Colon (tissue), 2 donors: ENCODE measurements at regions not wholly inside any gene's neighbourhood (a gene's known extent, or its start where the extent isn't known, plus 50 kb on each side); places are given as distances from the start of the nearest gene placed in this dataset.
A peak's percentile ranks its signal among the peaks of the same experiment; 100 is the strongest.

ENCODE experiments used
- FAIRE-seq: peaks from 2 replicates; lab custom pipeline; 2012; peaks lifted over from hg19 to GRCh38; lab: Jason Lieb, UNC
- donor health status: control.
- donor health status: control.

GRCh38 chr7:41224063-41224763 is 478.7 kb downstream of the INHBA start:
- FAIRE-seq = no peak

GRCh38 chr7:41222746-41223145 is 480.1 kb downstream of the INHBA start:
- no peak for FAIRE-seq

GRCh38 chr7:41220266-41220665 is 482.6 kb downstream of the INHBA start:
- FAIRE-seq = no peak

GRCh38 chr7:41219276-41219675 is 483.6 kb downstream of the INHBA start:
- no peak for FAIRE-seq

GRCh38 chr7:41217306-41217705 is 485.6 kb downstream of the INHBA start:
- FAIRE-seq = no peak

- no peak for FAIRE-seq
Measured at GRCh38 chr7:41207141-41207540, 495.7 kb downstream of the INHBA start.

GRCh38 chr7:41206267-41206666 is 496.6 kb downstream of the INHBA start:
- no peak for FAIRE-seq

- FAIRE-seq = no peak
Measured at GRCh38 chr7:41205600-41205999, 497.3 kb downstream of the INHBA start.

GRCh38 chr7:41203542-41203941 is 499.3 kb downstream of the INHBA start:
- no peak for FAIRE-seq

GRCh38 chr7:41201021-41201420 is 501.9 kb downstream of the INHBA start:
- FAIRE-seq = no peak

- FAIRE-seq = no peak
Measured at GRCh38 chr7:41199136-41199535, 503.8 kb downstream of the INHBA start.

GRCh38 chr7:41198502-41198901 is 504.4 kb downstream of the INHBA start:
- FAIRE-seq = peak; percentile 43

- no peak for FAIRE-seq
Measured at GRCh38 chr7:41197769-41198168, 505.1 kb downstream of the INHBA start.

- FAIRE-seq = no peak
Measured at GRCh38 chr7:41193738-41194282, 509.1 kb downstream of the INHBA start.

GRCh38 chr7:41190581-41190980 is 512.3 kb downstream of the INHBA start:
- FAIRE-seq = no peak

GRCh38 chr7:41189866-41190265 is 513.0 kb downstream of the INHBA start:
- no peak for FAIRE-seq

- no peak for FAIRE-seq
Measured at GRCh38 chr7:41188163-41189130, 514.4 kb downstream of the INHBA start.

GRCh38 chr7:41187322-41187721 is 515.6 kb downstream of the INHBA start:
- no peak for FAIRE-seq

- FAIRE-seq = no peak
Measured at GRCh38 chr7:41185851-41186250, 517.0 kb downstream of the INHBA start.

GRCh38 chr7:41183741-41184140 is 519.1 kb downstream of the INHBA start:
- no peak for FAIRE-seq

- FAIRE-seq = no peak
Measured at GRCh38 chr7:41182782-41183181, 520.1 kb downstream of the INHBA start.

- FAIRE-seq = no peak
Measured at GRCh38 chr7:41175435-41175834, 527.5 kb downstream of the INHBA start.

GRCh38 chr7:41174521-41174920 is 528.4 kb downstream of the INHBA start:
- no peak for FAIRE-seq
